ENCODE measurements at regions not wholly inside any gene's neighbourhood (a gene's known extent, or its start where the extent isn't known, plus 50 kb on each side); places are given as distances from the start of the nearest gene placed in this dataset.

DNA sequence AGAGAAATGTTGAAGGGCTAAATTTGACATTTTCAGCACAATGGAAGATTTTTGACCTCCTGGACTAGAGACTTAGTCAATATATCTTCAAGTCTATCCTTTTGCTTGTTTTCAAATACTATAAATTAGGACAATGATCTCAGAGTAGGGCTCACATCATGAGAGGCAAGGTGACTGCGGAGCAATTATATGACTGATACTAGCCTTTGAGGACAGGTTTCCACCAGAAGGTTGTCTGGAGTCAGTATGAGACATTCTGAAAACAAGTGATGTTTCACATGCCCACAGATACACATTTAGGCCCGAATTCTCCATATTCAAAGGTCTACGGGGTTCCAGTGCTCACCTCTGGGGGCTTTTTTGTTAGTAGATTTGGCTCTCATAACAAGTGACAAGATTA lies 142.3 kb upstream of the SAMSN1 start:
- TF ChIP-seq YY1 (IDR thresholded peaks at IDR 0.05; ENCODE audit: insufficient read depth, insufficient read length) = no peak
- TF ChIP-seq SUZ12 (IDR thresholded peaks at IDR 0.05; ENCODE audit: extremely low read depth, insufficient read depth, insufficient read length) = no peak
- no peak for TF ChIP-seq ZNF274 (IDR thresholded peaks at IDR 0.05; ENCODE audit: low read depth, low read length)
